Activated CD4-positive, alpha-beta T cell treated with anti-CD3 and anti-CD28 coated beads, Interleukin-2, amount 10 ng/mL, durations not matched to agents 24 days and 14 days (primary cell): ENCODE measurements at regions not wholly inside any gene's neighbourhood (a gene's known extent, or its start where the extent isn't known, plus 50 kb on each side); places are given as distances from the start of the nearest gene placed in this dataset.
"Not testable (repeated sequence)": the region's sequence is repeated elsewhere in the genome, so short reads cannot be mapped to it uniquely, and the experiment has no call there.

Experiments
- DNase-seq: peaks from one replicate; pipeline ENCODE4 v3.0.0; 2022
- H3K27ac Mint-ChIP-seq: one replicate; pipeline ENCODE4 v1.8.0; 2022; ENCODE audit warnings: mild to moderate bottlenecking, mixed read lengths
- H3K27me3 Mint-ChIP-seq: one replicate; pipeline ENCODE4 v1.8.0; 2022; ENCODE audit warnings: mixed read lengths
- H3K36me3 Mint-ChIP-seq: one replicate; pipeline ENCODE4 v1.8.0; 2022; ENCODE audit warnings: low read depth, mild to moderate bottlenecking, mixed read lengths
- H3K4me1 Mint-ChIP-seq: one replicate; pipeline ENCODE4 v1.8.0; 2021; ENCODE audit warnings: mixed read lengths
- H3K4me3 Mint-ChIP-seq: one replicate; pipeline ENCODE4 v1.8.0; 2022; ENCODE audit warnings: mild to moderate bottlenecking, moderate library complexity, mixed read lengths
- H3K9me3 Mint-ChIP-seq: one replicate; pipeline ENCODE4 v1.8.0; 2021; ENCODE audit warnings: mixed read lengths
- intact Hi-C: fragments of 100-400 bp; cut with micrococcal nuclease; formaldehyde crosslinking; loops from one replicate; pipeline ENCODE4 v1.15.1; 2023

DNA sequence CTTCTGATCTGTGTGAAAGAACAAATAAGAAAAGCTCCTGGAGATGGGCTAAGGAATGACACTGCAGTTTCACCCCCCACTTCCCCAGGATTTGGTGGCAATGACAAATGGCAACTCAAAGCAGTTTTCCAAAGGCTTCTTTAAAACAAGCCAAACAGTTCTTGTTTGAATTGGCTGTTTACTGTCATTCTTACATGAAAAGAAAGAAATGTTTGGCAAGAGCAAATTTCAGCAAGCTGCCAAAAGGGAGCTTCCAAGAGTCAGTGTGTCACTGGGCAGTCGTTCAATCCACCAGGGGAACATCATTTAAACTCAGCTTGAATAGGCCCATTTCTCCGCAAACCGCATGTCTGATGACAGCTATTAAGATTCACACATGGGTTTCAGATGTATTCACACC is 119.0 kb upstream of the RHOBTB1 start:
- peaks cover 3% of the 10 kb centered on the region for H3K27me3 Mint-ChIP-seq
- no peaks in the 10 kb centered on the region for H3K4me1 Mint-ChIP-seq
- no peak for DNase-seq
- intact Hi-C loops: no loop called here
- H3K36me3 Mint-ChIP-seq: no peaks in the 10 kb centered on the region
- H3K4me3 Mint-ChIP-seq: no peak overlapping the region
- H3K27ac Mint-ChIP-seq: no peak overlapping the region
- no peaks in the 10 kb centered on the region for H3K9me3 Mint-ChIP-seq

DNA sequence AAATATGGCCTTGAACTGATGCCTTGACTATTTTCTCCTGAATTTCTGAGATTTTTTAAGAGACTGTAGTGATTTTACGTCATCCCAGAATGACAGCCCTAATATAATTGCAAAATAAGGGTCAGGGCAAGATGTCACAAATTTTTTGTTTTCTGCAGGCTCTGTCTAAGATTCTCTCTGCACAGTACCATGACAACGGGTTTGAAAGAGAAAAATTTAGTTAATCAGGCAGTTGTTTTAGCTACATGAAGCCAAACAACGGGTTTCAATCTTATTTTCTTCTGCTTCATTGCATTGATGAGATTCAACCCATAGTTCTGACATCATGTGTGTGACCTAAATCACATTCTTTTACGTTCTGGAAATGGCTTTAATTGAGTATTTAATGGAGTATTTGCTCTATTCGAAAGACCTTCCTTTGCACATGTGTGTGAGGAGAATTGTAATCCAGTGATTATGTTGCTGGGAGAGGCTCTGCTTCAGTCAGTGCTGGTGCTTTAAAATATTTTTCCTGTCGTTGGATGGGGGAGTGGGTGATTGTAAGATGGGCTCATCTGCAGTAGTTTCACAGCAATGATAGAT is 118.0 kb upstream of the RHOBTB1 start:
- H3K4me3 Mint-ChIP-seq: no peak overlapping the region
- H3K4me1 Mint-ChIP-seq: no peaks in the 10 kb centered on the region
- H3K9me3 Mint-ChIP-seq: no peaks in the 10 kb centered on the region
- peaks cover 2% of the 10 kb centered on the region for H3K27me3 Mint-ChIP-seq
- intact Hi-C loops: no loop called here
- no peak for DNase-seq
- H3K36me3 Mint-ChIP-seq: no peaks in the 10 kb centered on the region
- no peak overlapping the region for H3K27ac Mint-ChIP-seq

DNA sequence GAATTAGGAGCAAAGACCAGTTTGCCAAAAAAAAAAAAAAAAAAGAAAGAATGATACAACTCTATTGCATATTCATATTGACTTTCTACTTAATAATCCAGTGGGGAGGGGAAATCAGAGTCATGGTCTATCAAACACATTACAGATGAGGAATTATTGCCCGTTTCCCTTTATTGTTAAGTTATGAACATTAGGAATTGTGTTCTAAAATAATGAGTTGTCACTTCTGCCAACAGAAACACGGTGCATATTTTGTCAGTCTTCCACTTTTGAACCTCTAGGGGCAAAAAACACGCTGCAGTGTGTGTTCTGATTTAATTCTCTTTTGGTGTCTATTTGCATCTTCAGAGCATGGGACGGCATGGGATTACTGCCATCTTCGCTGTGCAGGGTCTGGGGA is 115.7 kb upstream of the RHOBTB1 start:
- DNase-seq: no peak
- Mint-ChIP-seq H3K4me1 (no peaks in the 10 kb centered on the region), H3K9me3 (no peaks in the 10 kb centered on the region), H3K27me3 (no peaks in the 10 kb centered on the region), H3K27ac (no peak overlapping the region), H3K36me3 (no peaks in the 10 kb centered on the region), H3K4me3 (no peak overlapping the region)
- intact Hi-C loops: no loop called here

DNA sequence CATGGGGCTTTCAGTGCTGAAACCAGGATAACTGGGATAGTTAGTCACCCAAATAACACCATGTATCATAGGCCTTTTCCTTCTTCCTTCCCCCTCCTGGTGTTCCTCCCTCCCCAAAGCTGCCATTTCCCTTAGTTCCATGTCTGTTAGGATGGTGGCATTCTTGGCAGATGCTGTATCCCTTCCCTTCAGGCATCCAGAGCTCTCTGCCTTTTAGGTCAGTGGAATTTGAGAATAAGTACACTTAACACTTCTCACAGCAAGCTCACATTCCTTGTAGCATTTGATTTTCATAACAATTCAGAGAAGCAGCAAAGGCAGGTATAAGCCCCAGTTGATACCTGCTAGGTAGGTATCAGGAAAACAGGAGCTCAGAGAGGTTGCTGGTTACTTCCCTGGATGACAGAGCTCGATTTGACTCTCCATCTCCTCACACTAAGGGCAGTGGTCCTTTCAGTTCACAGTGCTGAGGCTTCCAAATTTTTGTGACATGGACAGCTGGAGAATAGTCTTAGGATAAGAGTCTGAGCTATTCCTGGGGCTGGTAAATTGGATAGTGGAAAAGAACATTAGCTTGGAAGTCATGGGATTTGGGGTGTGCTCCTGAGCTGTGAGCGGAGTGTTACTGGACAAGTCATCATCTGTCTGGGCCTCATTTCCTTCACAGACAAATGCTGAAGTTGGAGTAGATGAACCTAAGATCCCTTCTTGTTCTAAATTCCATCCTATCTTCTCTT is 108.7 kb upstream of the RHOBTB1 start:
- Mint-ChIP-seq H3K27me3 (no peaks in the 10 kb centered on the region), H3K9me3 (no peaks in the 10 kb centered on the region), H3K4me1 (no peaks in the 10 kb centered on the region), H3K36me3 (no peaks in the 10 kb centered on the region), H3K4me3 (no peak overlapping the region), H3K27ac (no peak overlapping the region)
- no peak for DNase-seq
- intact Hi-C loops: no loop called here

DNA sequence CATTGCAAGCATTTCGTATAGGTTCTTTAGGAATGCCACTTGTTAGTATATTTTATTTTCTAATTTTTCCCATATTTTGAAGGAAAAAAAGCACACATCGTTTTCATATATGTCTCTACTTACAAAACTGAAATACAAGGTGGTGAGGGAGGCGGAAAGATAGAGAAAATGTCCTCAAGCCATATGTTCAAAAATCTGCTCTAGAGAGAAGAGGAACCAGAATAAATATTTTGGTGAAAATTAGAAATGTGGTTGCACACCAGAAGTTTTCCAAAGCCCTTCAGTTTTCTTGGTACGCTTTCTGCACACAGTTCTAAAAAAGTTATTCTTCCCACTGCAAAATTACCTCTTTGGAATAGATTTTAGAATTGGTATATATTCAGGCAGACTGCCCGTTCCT is 107.4 kb upstream of the RHOBTB1 start:
- intact Hi-C loops: no loop called here
- Mint-ChIP-seq H3K27me3 (no peaks in the 10 kb centered on the region), H3K4me3 (no peak overlapping the region), H3K27ac (no peak overlapping the region), H3K9me3 (no peaks in the 10 kb centered on the region), H3K36me3 (no peaks in the 10 kb centered on the region), H3K4me1 (no peaks in the 10 kb centered on the region)
- DNase-seq: no peak

DNA sequence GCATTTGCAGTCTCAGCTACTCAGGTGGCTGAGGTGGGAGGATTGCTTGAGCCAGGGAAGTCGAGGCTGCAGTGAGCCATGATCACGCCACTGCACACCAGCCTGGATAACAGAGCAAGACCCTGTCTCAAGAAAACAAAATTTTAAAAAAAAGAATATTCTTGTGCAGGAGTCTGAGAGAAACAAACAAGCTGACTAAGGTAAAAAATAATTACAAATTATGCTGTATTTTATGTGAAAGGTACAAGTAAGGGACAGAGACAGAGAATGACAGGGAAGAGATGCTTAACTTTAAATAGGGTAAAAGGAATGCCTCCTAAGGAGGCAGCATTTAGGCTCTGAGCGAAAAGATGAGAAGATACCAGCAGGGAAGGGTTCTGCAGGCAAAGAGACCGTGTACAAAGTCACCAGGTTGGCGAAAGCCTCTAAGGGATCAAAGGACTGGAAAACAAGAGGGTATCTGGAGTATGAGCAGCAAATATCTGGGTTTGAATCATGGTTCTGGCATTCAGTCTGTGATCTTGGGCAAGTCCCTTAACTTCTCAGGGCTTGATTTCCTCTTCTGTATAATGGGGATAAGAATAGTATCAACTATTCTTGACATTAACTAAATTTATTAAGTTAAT is 106.2 kb upstream of the RHOBTB1 start:
- Mint-ChIP-seq H3K4me3 (no peak overlapping the region), H3K27me3 (no peaks in the 10 kb centered on the region), H3K9me3 (no peaks in the 10 kb centered on the region), H3K36me3 (no peaks in the 10 kb centered on the region), H3K4me1 (no peaks in the 10 kb centered on the region), H3K27ac (no peak overlapping the region)
- intact Hi-C loops: no loop called here
- no peak for DNase-seq

DNA sequence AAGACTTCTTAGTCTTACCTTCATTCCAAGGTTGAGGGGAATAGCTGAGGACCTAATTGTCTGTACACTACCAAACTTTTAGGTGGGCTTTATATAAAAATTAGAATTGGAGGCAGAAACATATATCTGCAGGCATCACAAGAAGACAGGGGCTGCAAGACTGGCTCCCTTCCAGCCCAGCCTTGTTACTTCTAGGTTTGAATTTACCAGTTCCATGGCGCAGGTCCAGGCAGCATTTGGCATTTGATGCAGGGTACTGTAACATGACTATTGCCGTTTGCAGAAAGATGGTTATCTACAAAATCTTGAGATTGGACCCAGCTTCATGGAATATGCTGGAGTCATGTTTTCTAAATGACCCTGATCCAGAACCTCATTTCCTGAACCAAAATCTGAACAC is 105.4 kb upstream of the RHOBTB1 start:
- intact Hi-C loops: no loop called here
- H3K36me3 Mint-ChIP-seq: no peaks in the 10 kb centered on the region
- no peak for DNase-seq

DNA sequence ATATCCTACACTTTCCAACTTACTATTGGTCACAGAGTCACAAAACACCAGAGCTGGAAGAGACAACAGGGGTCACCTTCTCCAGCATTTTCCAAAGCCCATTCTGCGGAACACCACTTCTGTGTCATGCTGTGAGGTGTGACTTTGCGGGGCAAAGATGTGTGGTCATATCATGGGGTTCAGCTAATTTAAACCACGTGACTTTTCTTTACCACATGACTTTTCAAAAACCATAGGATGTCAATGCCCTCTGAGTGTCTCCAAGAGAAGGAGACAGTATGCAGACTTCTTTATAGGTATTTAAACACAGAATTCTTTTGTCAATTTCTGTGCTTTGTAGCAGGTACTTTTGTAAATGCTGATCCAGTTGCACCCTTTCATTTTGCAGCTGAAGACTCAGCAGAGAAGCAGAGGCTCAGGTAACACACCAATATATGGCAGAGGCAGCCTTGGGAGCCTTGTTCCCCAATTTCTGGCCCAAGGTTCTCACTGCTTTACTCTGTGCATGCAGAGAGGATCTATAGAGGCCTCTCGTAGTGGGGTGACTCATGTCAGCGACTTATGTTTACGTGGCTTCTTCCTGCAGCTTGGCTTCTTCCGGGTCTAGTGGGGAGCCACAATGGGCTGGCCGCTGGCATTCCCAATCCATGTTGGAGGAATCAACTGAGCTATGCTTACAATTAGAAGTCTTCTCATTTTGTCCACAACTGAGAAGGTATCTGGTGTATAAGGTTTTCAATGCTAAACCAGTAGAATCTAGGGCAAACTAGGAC is 104.0 kb upstream of the RHOBTB1 start:
- intact Hi-C loops: no loop called here
- H3K27me3 Mint-ChIP-seq: no peaks in the 10 kb centered on the region
- no peaks in the 10 kb centered on the region for H3K36me3 Mint-ChIP-seq
- H3K27ac Mint-ChIP-seq: no peak overlapping the region
- H3K9me3 Mint-ChIP-seq: no peaks in the 10 kb centered on the region
- H3K4me3 Mint-ChIP-seq: no peak overlapping the region
- no peaks in the 10 kb centered on the region for H3K4me1 Mint-ChIP-seq
- DNase-seq: no peak

More for the DNA sequence above, 105.4 kb upstream of the RHOBTB1 start:
- H3K27ac Mint-ChIP-seq: no peak overlapping the region
- H3K4me3 Mint-ChIP-seq: no peak overlapping the region
- no peaks in the 10 kb centered on the region for H3K4me1 Mint-ChIP-seq
- no peaks in the 10 kb centered on the region for H3K27me3 Mint-ChIP-seq
- H3K9me3 Mint-ChIP-seq: no peaks in the 10 kb centered on the region

DNA sequence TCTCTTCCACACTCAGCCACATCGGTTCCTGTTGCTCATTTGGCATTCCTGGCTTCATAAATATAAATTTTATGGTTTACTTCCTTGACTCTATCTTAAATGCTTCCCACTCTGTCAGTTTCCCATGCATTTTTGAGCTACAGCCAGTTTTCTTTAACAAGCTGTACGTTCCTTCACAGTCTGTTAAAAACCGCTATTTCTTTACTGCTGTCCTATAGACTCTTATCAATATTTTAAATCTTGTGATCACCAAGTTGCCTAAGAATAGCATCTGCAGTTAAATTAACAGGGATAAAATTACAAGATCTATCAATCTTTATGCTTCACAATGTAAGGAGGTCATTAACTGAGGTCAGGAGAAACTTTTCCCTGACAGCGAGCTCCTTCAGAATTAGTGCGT is 103.1 kb upstream of the RHOBTB1 start:
- intact Hi-C loops: no loop called here

DNA sequence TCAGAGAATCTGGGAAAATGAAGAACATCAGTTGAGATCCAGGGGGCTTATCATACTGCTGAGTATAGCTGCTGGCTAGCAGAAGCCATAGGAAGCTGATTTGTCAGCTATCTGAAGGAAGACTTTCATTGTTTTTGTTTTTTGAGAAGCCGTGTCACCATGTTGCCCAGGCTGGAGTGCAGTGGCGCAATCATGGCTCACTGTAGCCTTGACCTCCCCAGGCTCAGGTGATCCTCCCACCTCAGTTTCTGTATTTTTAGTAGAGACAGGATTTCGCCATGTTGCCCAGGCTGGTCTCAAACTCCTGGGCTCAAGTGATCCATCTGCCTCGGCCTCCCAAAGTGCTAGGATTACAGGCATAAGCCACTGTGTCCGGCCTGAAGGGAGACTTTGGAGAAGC is 101.5 kb upstream of the RHOBTB1 start:
- H3K27ac Mint-ChIP-seq, intact Hi-C loops, H3K27me3 Mint-ChIP-seq, H3K9me3 Mint-ChIP-seq, H3K36me3 Mint-ChIP-seq, DNase-seq, H3K4me1 Mint-ChIP-seq, H3K4me3 Mint-ChIP-seq: not testable (repeated sequence)

More for the DNA sequence above, 103.1 kb upstream of the RHOBTB1 start:
- DNase-seq: no peak
- H3K27me3 Mint-ChIP-seq: no peaks in the 10 kb centered on the region
- H3K4me1 Mint-ChIP-seq: no peaks in the 10 kb centered on the region
- H3K4me3 Mint-ChIP-seq: no peak overlapping the region
- H3K9me3 Mint-ChIP-seq: no peaks in the 10 kb centered on the region
- H3K27ac Mint-ChIP-seq: no peak overlapping the region
- no peaks in the 10 kb centered on the region for H3K36me3 Mint-ChIP-seq

DNA sequence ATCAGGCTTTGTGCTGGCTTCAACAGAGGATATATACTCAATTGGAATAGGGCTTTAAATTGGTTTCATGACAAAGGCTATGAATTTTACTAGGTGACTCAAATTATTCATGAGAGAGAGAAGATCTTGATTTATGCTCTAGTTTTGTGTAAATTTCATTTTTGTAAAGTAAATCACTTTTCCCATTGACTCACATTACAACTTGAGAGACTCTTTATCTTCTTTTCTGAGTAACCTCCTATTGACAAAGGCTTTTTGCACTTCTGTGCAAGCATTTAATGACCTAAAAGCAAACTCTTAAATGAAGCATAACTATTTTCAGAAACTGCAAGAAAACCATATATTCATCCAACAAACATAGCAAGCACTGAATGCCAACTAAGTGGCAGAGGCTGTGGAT is 98.5 kb upstream of the RHOBTB1 start:
- Mint-ChIP-seq H3K27ac (no peak overlapping the region), H3K36me3 (no peaks in the 10 kb centered on the region), H3K9me3 (no peaks in the 10 kb centered on the region), H3K4me3 (no peak overlapping the region), H3K27me3 (no peaks in the 10 kb centered on the region), H3K4me1 (no peaks in the 10 kb centered on the region)
- no peak for DNase-seq
- intact Hi-C loops: no loop called here

DNA sequence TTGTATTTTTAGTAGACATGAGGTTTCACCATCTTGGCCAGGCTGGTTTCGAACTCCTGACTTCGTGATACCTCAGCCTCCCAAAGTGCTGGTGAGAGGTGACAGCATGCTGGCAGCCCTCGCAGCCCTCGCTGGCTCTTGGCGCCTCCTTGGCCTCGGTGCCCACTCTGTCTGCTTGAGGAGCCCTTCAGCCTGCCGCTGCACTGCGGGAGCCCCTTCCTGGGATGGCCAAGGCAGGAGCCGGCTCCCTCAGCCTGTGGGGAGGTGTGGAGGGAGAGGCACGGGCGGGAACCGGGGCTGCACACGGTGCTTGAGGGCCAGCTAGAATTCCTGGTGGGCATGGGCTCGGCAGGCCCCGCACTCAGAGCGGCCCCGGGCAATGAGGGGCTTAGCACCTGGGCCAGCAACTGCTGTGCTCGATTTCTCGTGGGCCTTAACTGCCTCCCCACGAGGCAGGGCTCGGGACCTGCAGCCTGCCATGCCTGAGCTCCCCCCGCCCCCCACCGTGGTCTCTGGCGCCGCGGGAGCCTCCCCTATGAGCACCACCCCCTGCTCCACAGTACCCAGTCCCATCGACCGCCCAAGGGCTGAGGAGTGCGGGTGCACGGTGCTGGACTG is 96.5 kb upstream of the RHOBTB1 start:
- no peaks in the 10 kb centered on the region for H3K36me3 Mint-ChIP-seq
- no peak overlapping the region for H3K4me3 Mint-ChIP-seq
- no peaks in the 10 kb centered on the region for H3K9me3 Mint-ChIP-seq
- intact Hi-C loops: no loop called here
- no peaks in the 10 kb centered on the region for H3K27me3 Mint-ChIP-seq
- H3K4me1 Mint-ChIP-seq: no peaks in the 10 kb centered on the region
- H3K27ac Mint-ChIP-seq: no peak overlapping the region
- no peak for DNase-seq

DNA sequence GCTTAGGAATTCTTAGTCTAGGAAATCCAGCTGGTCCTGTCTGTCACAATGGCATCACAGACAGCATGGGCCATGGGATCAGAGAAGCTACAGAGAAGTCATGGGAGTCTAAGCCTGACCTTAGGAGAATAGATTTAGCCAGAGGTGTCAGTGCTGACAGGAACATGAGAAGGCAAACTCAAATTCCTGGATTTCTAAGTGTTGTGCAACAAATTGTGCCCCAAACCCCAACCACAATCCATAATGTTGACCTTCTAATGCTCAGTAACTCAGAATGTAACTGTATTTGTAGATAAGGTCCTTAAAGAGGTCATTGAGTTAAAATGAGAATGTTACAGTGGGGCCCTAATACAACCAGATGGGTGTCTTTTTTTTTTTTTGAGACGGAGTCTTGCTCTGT is 95.9 kb upstream of the RHOBTB1 start:
- DNase-seq: no peak
- no peaks in the 10 kb centered on the region for H3K27me3 Mint-ChIP-seq
- no peak overlapping the region for H3K4me3 Mint-ChIP-seq
- no peak overlapping the region for H3K27ac Mint-ChIP-seq
- no peaks in the 10 kb centered on the region for H3K36me3 Mint-ChIP-seq
- no peaks in the 10 kb centered on the region for H3K9me3 Mint-ChIP-seq
- H3K4me1 Mint-ChIP-seq: no peaks in the 10 kb centered on the region
- intact Hi-C loops: no loop called here
